ENCODE measurements at regions not wholly inside any gene's neighbourhood (a gene's known extent, or its start where the extent isn't known, plus 50 kb on each side); places are given as distances from the start of the nearest gene placed in this dataset.

DNA sequence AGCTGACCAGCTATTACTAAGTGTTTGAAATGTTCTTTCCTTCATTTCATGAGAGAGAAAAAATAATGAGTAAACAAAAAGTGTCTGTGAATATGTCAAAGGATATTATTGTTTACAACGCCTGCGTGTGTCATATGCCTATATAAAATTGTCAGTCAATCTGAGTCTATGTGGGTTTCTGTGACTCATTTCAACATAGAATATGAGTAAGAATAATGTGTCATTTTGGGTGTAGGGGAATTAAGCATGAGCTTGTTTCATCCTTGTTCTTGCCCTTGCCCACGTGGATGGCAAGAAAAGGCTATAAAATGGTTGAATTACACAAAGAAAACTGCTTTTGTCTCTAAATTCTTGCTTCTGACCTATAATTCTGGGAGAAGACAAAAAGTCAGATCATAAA is 466.0 kb downstream of the PTH2R start:
- Histone ChIP-seq H4K8ac (replicated peaks; ENCODE audit: insufficient read length, low read depth, low read length) (no peak overlapping the region), H3K27me3 (ENCODE audit: insufficient read depth, low read length) (no peaks in the 10 kb centered on the region), H4K91ac (ENCODE audit: insufficient read length, low read depth, low read length) (no peak overlapping the region), H3K9ac (ENCODE audit: extremely low read depth, insufficient read length, low read length) (no peak overlapping the region), H2BK12ac (ENCODE audit: insufficient read length, low read depth, low read length) (no peak overlapping the region), H2AK5ac (ENCODE audit: insufficient read length, low read length) (no peak overlapping the region), H3K23me2 (ENCODE audit: insufficient read length, low read depth, low read length, poor library complexity, severe bottlenecking) (no peaks in the 10 kb centered on the region), H3K18ac (ENCODE audit: insufficient read length, low read depth, low read length) (no peak overlapping the region), H3K56ac (ENCODE audit: insufficient read length, low read depth, low read length) (no peak overlapping the region), H3K27ac (ENCODE audit: insufficient read length, low read depth, low read length) (no peak overlapping the region), H3K4ac (ENCODE audit: low read depth, low read length) (no peak overlapping the region), H3K9me3 (ENCODE audit: control insufficient read depth, low read depth, low read length) (no peaks in the 10 kb centered on the region), H4K20me1 (ENCODE audit: control insufficient read depth, insufficient read depth, insufficient read length) (no peaks in the 10 kb centered on the region), H3K23ac (ENCODE audit: insufficient read length, low read depth, low read length) (no peak overlapping the region), H3K4me1 (ENCODE audit: insufficient read depth, low read length) (no peaks in the 10 kb centered on the region), H3K14ac (ENCODE audit: insufficient read depth, low read length) (no peak overlapping the region), H2BK15ac (ENCODE audit: low read depth, low read length) (no peak overlapping the region), H3K79me1 (ENCODE audit: insufficient read depth, low read depth, low read length, poor library complexity, severe bottlenecking) (no peaks in the 10 kb centered on the region), H3K4me2 (ENCODE audit: insufficient read depth, insufficient read length, low read length) (no peak overlapping the region), H2AFZ (ENCODE audit: low read length) (no peak overlapping the region), H3K79me2 (ENCODE audit: insufficient read depth, low read length) (no peaks in the 10 kb centered on the region; the same call in 1 of the 2 replicates), H4K5ac (ENCODE audit: insufficient read length, low read depth, low read length) (no peak overlapping the region), H2BK5ac (ENCODE audit: insufficient read length, low read length) (no peak overlapping the region), H2BK20ac (ENCODE audit: low read depth, low read length, poor library complexity, severe bottlenecking) (no peak overlapping the region), H3T11ph (ENCODE audit: low read length) (no peak overlapping the region), H2BK120ac (ENCODE audit: low read depth, low read length, poor library complexity, severe bottlenecking) (no peak overlapping the region)
- peaks cover 0 to 4% of the 10 kb centered on the region in 2 experiments; a peak in 3 of 5 replicates for H3K9me3 Mint-ChIP-seq
- TF ChIP-seq CTCF (conservative IDR thresholded peaks at IDR 0.05), result no peak
- H3K27ac Mint-ChIP-seq, result no peak overlapping the region
- no peaks in the 10 kb centered on the region; the same call in 1 of the 2 replicates for H3K27me3 Mint-ChIP-seq (ENCODE audit: low read depth)
- WGBS (ENCODE audit: extremely low coverage, insufficient read length, low lambda C conversion rate), result no CpG with 5 or more reads among the region's 3 CpGs
- no peak for DNase-seq
- no peak overlapping the region for H3K4me3 Mint-ChIP-seq
- H3K4me1 Mint-ChIP-seq, result no peaks in the 10 kb centered on the region
- peaks cover 0 to 4% (median 1%) of the 10 kb centered on the region in 3 experiments; a peak in 3 of 7 replicates for H3K36me3 Mint-ChIP-seq (ENCODE audit: insufficient read depth in 1 of 3, low read depth in 3 of 3)

All from H9 (cell line).